ENCODE measurements at regions not wholly inside any gene's neighbourhood (a gene's known extent, or its start where the extent isn't known, plus 50 kb on each side); places are given as distances from the start of the nearest gene placed in this dataset.

DNA sequence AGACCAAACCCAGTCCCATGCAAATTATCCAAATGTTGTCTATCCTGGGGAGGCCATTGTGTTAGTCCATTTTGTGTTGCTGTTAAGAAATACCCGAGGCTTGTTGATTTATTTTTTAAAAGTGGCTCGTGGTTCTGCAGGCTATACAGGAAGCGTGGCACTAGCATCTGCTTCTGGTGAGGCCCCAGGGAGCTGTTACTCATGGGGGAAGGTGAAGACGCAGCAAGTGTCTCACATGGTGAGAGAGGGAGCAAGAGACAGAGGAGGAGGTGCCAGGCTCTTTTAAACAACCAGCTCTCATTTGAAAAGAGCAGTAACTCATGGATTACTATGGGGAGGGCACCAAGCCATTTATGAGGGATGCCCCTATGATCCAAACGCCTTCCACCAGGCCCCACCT is 80.3 kb upstream of the ARL4C start:
- no peaks in the 10 kb centered on the region for H3K36me3 Mint-ChIP-seq (ENCODE audit: insufficient read depth)
- no peak overlapping the region for H3K27ac Mint-ChIP-seq
- TF ChIP-seq, protein P1, sequence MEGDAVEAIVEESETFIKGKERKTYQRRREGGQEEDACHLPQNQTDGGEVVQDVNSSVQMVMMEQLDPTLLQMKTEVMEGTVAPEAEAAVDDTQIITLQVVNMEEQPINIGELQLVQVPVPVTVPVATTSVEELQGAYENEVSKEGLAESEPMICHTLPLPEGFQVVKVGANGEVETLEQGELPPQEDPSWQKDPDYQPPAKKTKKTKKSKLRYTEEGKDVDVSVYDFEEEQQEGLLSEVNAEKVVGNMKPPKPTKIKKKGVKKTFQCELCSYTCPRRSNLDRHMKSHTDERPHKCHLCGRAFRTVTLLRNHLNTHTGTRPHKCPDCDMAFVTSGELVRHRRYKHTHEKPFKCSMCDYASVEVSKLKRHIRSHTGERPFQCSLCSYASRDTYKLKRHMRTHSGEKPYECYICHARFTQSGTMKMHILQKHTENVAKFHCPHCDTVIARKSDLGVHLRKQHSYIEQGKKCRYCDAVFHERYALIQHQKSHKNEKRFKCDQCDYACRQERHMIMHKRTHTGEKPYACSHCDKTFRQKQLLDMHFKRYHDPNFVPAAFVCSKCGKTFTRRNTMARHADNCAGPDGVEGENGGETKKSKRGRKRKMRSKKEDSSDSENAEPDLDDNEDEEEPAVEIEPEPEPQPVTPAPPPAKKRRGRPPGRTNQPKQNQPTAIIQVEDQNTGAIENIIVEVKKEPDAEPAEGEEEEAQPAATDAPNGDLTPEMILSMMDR (IDR thresholded peaks at IDR 0.05; ENCODE audit: unreplicated experiment): no peak
- H3K4me1 Mint-ChIP-seq (ENCODE audit: low read depth): peaks cover 3% of the 10 kb centered on the region
- DNase-seq (ENCODE audit: low spot score, unreplicated experiment): no peak
- H3K9me3 Mint-ChIP-seq (ENCODE audit: low read depth): no peaks in the 10 kb centered on the region
- H3K4me3 Mint-ChIP-seq (ENCODE audit: low read depth): no peak overlapping the region
- H3K27me3 Mint-ChIP-seq: peaks cover 17% of the 10 kb centered on the region

DNA sequence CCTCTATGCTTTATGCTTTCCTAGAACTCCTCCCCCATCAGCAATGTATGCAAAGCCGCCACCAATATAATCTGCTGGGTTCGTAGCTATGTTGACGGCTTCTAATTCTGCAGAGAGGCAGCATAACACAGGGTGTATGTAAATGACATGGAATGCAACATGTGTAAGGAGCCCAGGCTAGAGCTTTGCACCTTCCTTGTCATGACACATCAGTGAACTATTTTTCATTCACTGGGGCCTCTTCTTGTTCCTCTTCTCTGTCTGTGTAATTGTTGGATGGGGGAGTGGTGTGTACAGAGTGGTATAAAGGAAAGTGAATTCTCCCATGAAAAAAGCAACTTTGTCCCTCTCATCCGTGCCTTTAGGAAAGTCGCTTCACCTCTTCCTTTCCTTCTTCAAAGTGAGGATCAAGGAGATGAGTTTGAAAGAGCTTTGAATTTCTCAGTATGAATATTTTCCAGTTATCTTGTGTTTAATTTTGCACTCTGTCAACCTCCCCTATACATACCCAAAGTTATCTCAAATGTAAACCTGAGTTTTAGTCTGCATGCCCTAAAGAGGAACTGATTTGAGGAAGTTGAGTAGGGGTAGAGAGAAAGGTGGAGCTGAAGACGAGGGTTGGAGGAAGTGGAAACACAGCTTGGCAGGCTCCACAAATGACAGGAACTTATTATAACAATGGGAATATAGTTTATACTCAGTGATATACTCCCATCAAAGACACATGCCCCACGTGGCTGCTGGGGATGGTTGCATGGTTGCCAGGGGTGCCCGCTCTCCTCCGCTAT is 74.9 kb upstream of the ARL4C start:
- Mint-ChIP-seq H3K4me3 (ENCODE audit: low read depth) (no peak overlapping the region), H3K27me3 (peaks cover 6% of the 10 kb centered on the region), H3K9me3 (ENCODE audit: low read depth) (no peaks in the 10 kb centered on the region), H3K27ac (no peak overlapping the region), H3K36me3 (ENCODE audit: insufficient read depth) (no peaks in the 10 kb centered on the region), H3K4me1 (ENCODE audit: low read depth) (peaks cover 1% of the 10 kb centered on the region)
- TF ChIP-seq, protein P1 (IDR thresholded peaks at IDR 0.05; ENCODE audit: unreplicated experiment): no peak
- no peak for DNase-seq (ENCODE audit: low spot score, unreplicated experiment)

DNA sequence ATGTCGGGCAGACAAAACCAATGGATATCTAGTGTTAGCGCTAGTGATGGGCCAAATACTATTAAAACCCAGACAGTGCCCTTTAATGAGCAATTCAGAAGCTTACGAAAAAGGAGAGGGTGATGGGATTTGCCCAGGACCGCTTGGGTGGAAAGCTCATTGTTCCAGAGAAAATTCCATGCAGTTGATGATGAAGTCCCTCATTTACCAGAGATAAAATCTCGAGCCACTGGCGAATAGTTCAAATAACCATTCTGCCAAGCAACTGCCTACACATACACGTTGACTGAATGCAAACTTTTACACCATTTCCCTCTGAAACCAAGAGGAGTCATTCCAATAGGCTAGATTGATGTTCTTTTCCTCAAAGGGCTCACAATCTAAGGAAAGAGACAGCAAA is 73.6 kb upstream of the ARL4C start:
- H3K4me1 Mint-ChIP-seq (ENCODE audit: low read depth): peaks cover 1% of the 10 kb centered on the region
- no peaks in the 10 kb centered on the region for H3K36me3 Mint-ChIP-seq (ENCODE audit: insufficient read depth)
- DNase-seq (ENCODE audit: low spot score, unreplicated experiment): no peak
- TF ChIP-seq, protein P1 (IDR thresholded peaks at IDR 0.05; ENCODE audit: unreplicated experiment): no peak
- H3K4me3 Mint-ChIP-seq (ENCODE audit: low read depth): no peak overlapping the region
- H3K27me3 Mint-ChIP-seq: peaks cover 6% of the 10 kb centered on the region
- no peaks in the 10 kb centered on the region for H3K9me3 Mint-ChIP-seq (ENCODE audit: low read depth)
- no peak overlapping the region for H3K27ac Mint-ChIP-seq

DNA sequence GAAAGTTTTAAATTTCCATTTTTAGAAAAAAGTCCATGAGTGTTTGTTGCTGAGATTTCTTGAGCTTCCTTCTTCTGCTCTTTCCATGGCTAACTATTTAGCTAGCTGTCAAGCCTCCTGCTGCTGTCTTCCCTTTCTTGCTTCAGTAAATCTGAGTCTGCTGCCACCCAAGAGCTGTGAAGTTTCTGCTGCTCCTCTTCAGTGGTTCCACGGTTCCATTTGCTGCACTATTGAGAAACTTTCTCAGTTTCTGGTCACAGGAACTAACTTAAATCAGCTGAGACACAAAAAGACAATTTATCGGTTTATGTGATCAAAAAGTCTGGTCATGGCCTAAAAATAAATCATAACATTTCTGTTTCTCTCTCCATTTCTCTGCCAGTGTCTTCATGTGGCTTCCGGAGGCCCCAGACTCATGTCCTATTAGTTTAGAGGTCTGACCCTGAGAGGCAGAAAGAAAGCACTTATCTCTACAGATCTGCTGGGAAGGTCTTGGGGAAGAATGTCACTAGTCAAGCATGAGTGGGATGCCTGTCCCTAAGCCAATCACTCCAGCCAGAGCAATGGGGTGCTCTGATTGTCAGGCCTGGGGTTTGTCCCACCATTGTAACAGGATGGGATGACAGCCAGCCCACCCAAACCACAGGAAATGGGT is 73.0 kb upstream of the ARL4C start:
- DNase-seq (ENCODE audit: low spot score, unreplicated experiment): no peak
- Mint-ChIP-seq H3K4me1 (ENCODE audit: low read depth) (peaks cover 1% of the 10 kb centered on the region), H3K9me3 (ENCODE audit: low read depth) (no peaks in the 10 kb centered on the region), H3K27me3 (peaks cover 6% of the 10 kb centered on the region), H3K4me3 (ENCODE audit: low read depth) (no peak overlapping the region), H3K27ac (no peak overlapping the region), H3K36me3 (ENCODE audit: insufficient read depth) (no peaks in the 10 kb centered on the region)
- TF ChIP-seq, protein P1 (IDR thresholded peaks at IDR 0.05; ENCODE audit: unreplicated experiment): no peak

DNA sequence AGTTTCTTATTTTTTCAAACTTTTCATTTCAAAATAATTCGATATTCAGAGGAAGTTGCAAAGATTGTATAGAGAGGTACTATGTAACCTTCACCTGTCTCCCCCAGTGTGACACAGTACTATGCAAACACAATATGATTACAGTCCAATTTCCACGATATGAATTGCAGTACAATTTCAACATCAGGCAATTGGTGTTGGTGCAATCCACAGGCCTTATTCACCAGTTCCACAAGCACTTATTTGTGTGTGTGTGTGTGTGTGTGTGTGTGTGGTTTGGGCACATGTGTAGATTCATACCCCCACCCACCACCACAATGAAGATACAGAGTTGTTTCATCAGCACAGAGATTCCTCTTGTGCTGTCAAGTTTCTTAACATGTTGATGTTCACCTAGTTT is 69.7 kb upstream of the ARL4C start:
- Mint-ChIP-seq H3K9me3 (ENCODE audit: low read depth) (peaks cover 2% of the 10 kb centered on the region), H3K4me3 (ENCODE audit: low read depth) (no peak overlapping the region), H3K27me3 (peaks cover 6% of the 10 kb centered on the region), H3K4me1 (ENCODE audit: low read depth) (no peaks in the 10 kb centered on the region), H3K36me3 (ENCODE audit: insufficient read depth) (peaks cover 2% of the 10 kb centered on the region), H3K27ac (no peak overlapping the region)
- TF ChIP-seq, protein P1 (IDR thresholded peaks at IDR 0.05; ENCODE audit: unreplicated experiment): no peak
- DNase-seq (ENCODE audit: low spot score, unreplicated experiment): no peak

All from progenitor cell of endocrine pancreas (in vitro differentiated cells).